Amniotic epithelial cell (primary cell): ENCODE measurements at regions not wholly inside any gene's neighbourhood (a gene's known extent, or its start where the extent isn't known, plus 50 kb on each side); places are given as distances from the start of the nearest gene placed in this dataset.
A peak's percentile ranks its signal among the peaks of the same experiment; 100 is the strongest.

ENCODE experiments used
- DNase-seq: peaks from one replicate; pipeline ENCODE4 v3.0.0-alpha.2; 2010; ENCODE audit warnings: low read depth

GRCh38 chr3:74564560-74564959, 49.9 kb downstream of the CNTN3 start:
- no peak for DNase-seq

GRCh38 chr3:74562558-74563269, 51.7 kb downstream of the CNTN3 start:
- DNase-seq: no peak

GRCh38 chr3:74561881-74562280, 52.6 kb downstream of the CNTN3 start:
- no peak for DNase-seq

- no peak for DNase-seq
Measured at GRCh38 chr3:74559261-74559660, 55.2 kb downstream of the CNTN3 start.

- no peak for DNase-seq
Measured at GRCh38 chr3:74550686-74551085, 63.8 kb downstream of the CNTN3 start.

- no peak for DNase-seq
Measured at GRCh38 chr3:74546426-74546825, 68.0 kb downstream of the CNTN3 start.

- DNase-seq: no peak
Measured at GRCh38 chr3:74542441-74542840, 72.0 kb downstream of the CNTN3 start.

GRCh38 chr3:74539876-74540275, 74.6 kb downstream of the CNTN3 start:
- DNase-seq: no peak

GRCh38 chr3:74538669-74539068, 75.8 kb downstream of the CNTN3 start:
- no peak for DNase-seq

- no peak for DNase-seq
Measured at GRCh38 chr3:74537857-74538256, 76.6 kb downstream of the CNTN3 start.

GRCh38 chr3:74537164-74537563, 77.3 kb downstream of the CNTN3 start:
- DNase-seq: no peak

- DNase-seq: no peak
Measured at GRCh38 chr3:74535281-74535680, 79.2 kb downstream of the CNTN3 start.

GRCh38 chr3:74534611-74535010, 79.8 kb downstream of the CNTN3 start:
- DNase-seq: no peak

- DNase-seq: peak; percentile 0
Measured at GRCh38 chr3:74532446-74532845, 82.0 kb downstream of the CNTN3 start.

- DNase-seq: no peak
Measured at GRCh38 chr3:74531491-74531890, 83.0 kb downstream of the CNTN3 start.

GRCh38 chr3:74529145-74529544, 85.3 kb downstream of the CNTN3 start:
- no peak for DNase-seq

GRCh38 chr3:74527566-74527965, 86.9 kb downstream of the CNTN3 start:
- DNase-seq: no peak

- no peak for DNase-seq
Measured at GRCh38 chr3:74523811-74524210, 90.6 kb downstream of the CNTN3 start.

GRCh38 chr3:74520895-74521294, 93.6 kb downstream of the CNTN3 start:
- no peak for DNase-seq

GRCh38 chr3:74518610-74519009, 95.8 kb downstream of the CNTN3 start:
- DNase-seq: no peak

- no peak for DNase-seq
Measured at GRCh38 chr3:74516019-74516418, 98.4 kb downstream of the CNTN3 start.

GRCh38 chr3:74515451-74515850, 99.0 kb downstream of the CNTN3 start:
- DNase-seq: no peak

GRCh38 chr3:74511078-74511477, 103.4 kb downstream of the CNTN3 start:
- no peak for DNase-seq

- DNase-seq: no peak
Measured at GRCh38 chr3:74510261-74510818, 104.1 kb downstream of the CNTN3 start.
